Right cardiac atrium (tissue), 5 donors: ENCODE measurements at regions not wholly inside any gene's neighbourhood (a gene's known extent, or its start where the extent isn't known, plus 50 kb on each side); places are given as distances from the start of the nearest gene placed in this dataset.
"Not testable (repeated sequence)": the region's sequence is repeated elsewhere in the genome, so short reads cannot be mapped to it uniquely, and the experiment has no call there.

ENCODE experiments used
- ATAC-seq, 2 donors: fragments of 200-7000 bp; cut with Tn5 transposase; one replicate each; pipeline versions ENCODE4 v1.8.0 to v1.9.1; 2020; ENCODE audit warnings: moderate library complexity in 2 of 2, mild to moderate bottlenecking in 1 of 2
- DNase-seq, 3 donors: peaks; one replicate each; pipeline ENCODE4 v3.0.0-alpha.2; 2020
- H3K27ac ChIP-seq: one replicate; pipeline ENCODE4 v1.5.1; 2013; ENCODE audit warnings: mild to moderate bottlenecking, low read length, control low read depth, moderate library complexity
- H3K27me3 ChIP-seq: one replicate; pipeline ENCODE4 v1.6.1; 2013; ENCODE audit not compliant: control insufficient read depth, insufficient read depth
- H3K4me1 ChIP-seq: one replicate; pipeline ENCODE4 v1.6.1; 2013; ENCODE audit warnings: low read length; ENCODE audit not compliant: control insufficient read depth, insufficient read depth
- H3K4me3 ChIP-seq: one replicate; pipeline ENCODE4 v1.5.1; 2013; ENCODE audit warnings: low read length, control low read depth
- H3K9me3 ChIP-seq: one replicate; pipeline ENCODE4 v1.6.1; 2013; ENCODE audit warnings: low read length; ENCODE audit not compliant: control insufficient read depth
- WGBS: extraction: QIAGEN DNeasy Blood & Tissue Kit; methylation state at CpG from one replicate; pipeline ENCODE4 v1.1.7; 2013; 5-methylcytosine and 5-hydroxymethylcytosine counted together
- intact Hi-C, 4 donors: fragments of 100-400 bp; cut with DNase I; formaldehyde crosslinking; loops; one replicate each; pipeline versions ENCODE4 v1.11.0 to v1.14.0; 2022 to 2023
- donor health status: healthy with polysubstance abuse.
- donor health status: DM: no; HTN: yes; CAD: no.
- donor health status: DM: no; HTN: no; CAD: no.
- donor health status: DM: no; HTN: yes; CAD: no; lungs with severe emphysema.
- donor health status: DM: yes; HTN: yes; CAD: no.

- Histone ChIP-seq H3K27ac (no peak overlapping the region), H3K9me3 (no peaks in the 10 kb centered on the region), H3K27me3 (no peaks in the 10 kb centered on the region), H3K4me1 (no peaks in the 10 kb centered on the region), H3K4me3 (no peak overlapping the region)
- ATAC-seq = no peak
- intact Hi-C loops = no loop called here
- WGBS = 75% methylated on average over 1 of the region's 1 CpG
- DNase-seq = no peak
Observed at GRCh38 chr1:81738875-81739274, 61.9 kb upstream of the ADGRL2 start.

- H3K27me3 ChIP-seq = no peaks in the 10 kb centered on the region
- no peak overlapping the region for H3K27ac ChIP-seq
- peaks cover 1% of the 10 kb centered on the region for H3K4me1 ChIP-seq
- intact Hi-C loops = no loop called here
- no peak overlapping the region for H3K4me3 ChIP-seq
- DNase-seq (no peak), ATAC-seq (no peak)
- 91% methylated on average over 2 of the region's 2 CpGs for WGBS
- H3K9me3 ChIP-seq = no peaks in the 10 kb centered on the region
Observed at GRCh38 chr1:81733480-81733879, 67.3 kb upstream of the ADGRL2 start.

GRCh38 chr1:81731989-81732388, 68.7 kb upstream of the ADGRL2 start:
- DNase-seq (no peak), ATAC-seq (no peak)
- Histone ChIP-seq H3K4me1 (peaks cover 1% of the 10 kb centered on the region), H3K9me3 (no peaks in the 10 kb centered on the region), H3K27me3 (no peaks in the 10 kb centered on the region), H3K4me3 (no peak overlapping the region), H3K27ac (no peak overlapping the region)
- intact Hi-C loops = no loop called here

GRCh38 chr1:81730881-81731280, 69.9 kb upstream of the ADGRL2 start:
- Histone ChIP-seq H3K4me1 (peaks cover 1% of the 10 kb centered on the region), H3K9me3 (no peaks in the 10 kb centered on the region), H3K27ac (no peak overlapping the region), H3K27me3 (no peaks in the 10 kb centered on the region), H3K4me3 (no peak overlapping the region)
- ATAC-seq (no peak), DNase-seq (no peak)
- intact Hi-C loops = no loop called here
- 88% methylated on average over 1 of the region's 1 CpG for WGBS

GRCh38 chr1:81730299-81730698, 70.4 kb upstream of the ADGRL2 start:
- H3K4me1 ChIP-seq, H3K27ac ChIP-seq, intact Hi-C loops: not testable (repeated sequence)

GRCh38 chr1:81729818-81730217, 70.9 kb upstream of the ADGRL2 start:
- H3K27me3 ChIP-seq = no peaks in the 10 kb centered on the region
- peaks cover 1% of the 10 kb centered on the region for H3K4me1 ChIP-seq
- ATAC-seq (no peak), DNase-seq (no peak)
- WGBS = 90% methylated on average over 2 of the region's 2 CpGs
- no peak overlapping the region for H3K27ac ChIP-seq
- H3K4me3 ChIP-seq = no peak overlapping the region
- no peaks in the 10 kb centered on the region for H3K9me3 ChIP-seq
- intact Hi-C loops = no loop called here

More at GRCh38 chr1:81730299-81730698, 70.4 kb upstream of the ADGRL2 start:
- H3K27me3 ChIP-seq, H3K4me3 ChIP-seq, DNase-seq, ATAC-seq, H3K9me3 ChIP-seq: not testable (repeated sequence)
- WGBS = 85% methylated on average over 7 of the region's 7 CpGs

GRCh38 chr1:81729239-81729638, 71.5 kb upstream of the ADGRL2 start:
- no peak for DNase-seq
- no peaks in the 10 kb centered on the region for H3K9me3 ChIP-seq
- no peak for ATAC-seq
- intact Hi-C loops = no loop called here
- H3K4me3 ChIP-seq = no peak overlapping the region
- H3K27ac ChIP-seq = no peak overlapping the region
- peaks cover 1% of the 10 kb centered on the region for H3K4me1 ChIP-seq
- no peaks in the 10 kb centered on the region for H3K27me3 ChIP-seq

GRCh38 chr1:81725823-81726222, 74.9 kb upstream of the ADGRL2 start:
- no peak for DNase-seq
- no peaks in the 10 kb centered on the region for H3K27me3 ChIP-seq
- H3K27ac ChIP-seq = no peak overlapping the region
- WGBS = 96% methylated on average over 8 of the region's 8 CpGs
- H3K9me3 ChIP-seq = no peaks in the 10 kb centered on the region
- intact Hi-C loops = no loop called here
- H3K4me1 ChIP-seq = no peaks in the 10 kb centered on the region
- ATAC-seq = no peak
- H3K4me3 ChIP-seq = no peak overlapping the region

- H3K4me3 ChIP-seq, H3K4me1 ChIP-seq, H3K27ac ChIP-seq, ATAC-seq, intact Hi-C loops, DNase-seq, H3K27me3 ChIP-seq, H3K9me3 ChIP-seq: not testable (repeated sequence)
- WGBS = 87% methylated on average over 6 of the region's 6 CpGs
Observed at GRCh38 chr1:81722631-81723328, 78.0 kb upstream of the ADGRL2 start.

- H3K27ac ChIP-seq, H3K9me3 ChIP-seq, H3K4me1 ChIP-seq, H3K4me3 ChIP-seq, H3K27me3 ChIP-seq, ATAC-seq, DNase-seq, intact Hi-C loops: not testable (repeated sequence)
- WGBS = 91% methylated on average over 8 of the region's 8 CpGs
Observed at GRCh38 chr1:81720256-81720655, 80.5 kb upstream of the ADGRL2 start.

GRCh38 chr1:81717230-81717629, 83.5 kb upstream of the ADGRL2 start:
- no peak for DNase-seq
- ATAC-seq = no peak
- H3K27ac ChIP-seq = no peak overlapping the region
- intact Hi-C loops = no loop called here
- H3K27me3 ChIP-seq = no peaks in the 10 kb centered on the region
- no peaks in the 10 kb centered on the region for H3K4me1 ChIP-seq
- 85% methylated on average over 1 of the region's 1 CpG for WGBS
- H3K4me3 ChIP-seq = no peak overlapping the region
- no peaks in the 10 kb centered on the region for H3K9me3 ChIP-seq

GRCh38 chr1:81715391-81715790, 85.3 kb upstream of the ADGRL2 start:
- Histone ChIP-seq H3K27me3 (no peaks in the 10 kb centered on the region), H3K4me1 (no peaks in the 10 kb centered on the region), H3K27ac (no peak overlapping the region), H3K9me3 (no peaks in the 10 kb centered on the region), H3K4me3 (no peak overlapping the region)
- 94% methylated on average over 3 of the region's 3 CpGs for WGBS
- ATAC-seq (no peak), DNase-seq (no peak)
- intact Hi-C loops = no loop called here
